ENCODE measurements at regions not wholly inside any gene's neighbourhood (a gene's known extent, or its start where the extent isn't known, plus 50 kb on each side); places are given as distances from the start of the nearest gene placed in this dataset.

DNA sequence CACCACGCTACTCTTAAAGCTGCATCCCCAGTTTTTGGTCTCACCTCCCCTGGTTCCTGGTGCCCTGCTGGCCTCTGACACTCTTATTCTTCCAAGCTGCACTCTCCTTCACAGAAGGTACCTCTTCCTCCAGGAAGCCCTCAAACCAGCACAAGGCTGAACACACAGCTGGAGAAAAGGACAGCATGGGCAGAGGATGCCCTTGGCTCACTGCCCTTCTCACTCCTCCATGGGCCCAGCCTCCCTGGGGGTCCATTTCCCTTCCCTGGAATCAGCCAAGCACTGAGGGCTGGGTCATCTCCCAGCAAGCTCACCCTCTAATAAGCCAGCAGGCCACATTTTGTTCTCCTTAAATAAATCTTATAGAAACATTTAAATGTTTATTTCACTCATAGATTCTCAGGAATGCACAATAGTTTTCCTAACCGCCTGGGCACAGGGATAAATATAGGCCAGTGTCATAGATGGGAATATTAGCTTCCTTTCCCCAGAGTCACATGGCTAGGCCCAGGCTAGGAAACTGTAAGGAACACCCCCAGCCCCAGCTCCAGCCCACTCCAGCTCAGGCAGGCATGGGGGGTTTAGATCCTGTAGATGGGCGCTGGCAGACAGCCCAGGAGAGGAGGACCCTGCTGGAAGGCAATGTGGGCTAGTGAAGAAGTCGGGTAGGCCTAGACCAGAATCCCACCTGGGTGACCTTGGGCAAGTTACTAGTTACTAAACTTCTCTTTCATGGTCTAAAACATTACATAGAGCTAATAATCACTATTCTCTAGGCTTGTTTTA lies 51.5 kb downstream of the IRAG1 start:
- no peak for DNase-seq

DNA sequence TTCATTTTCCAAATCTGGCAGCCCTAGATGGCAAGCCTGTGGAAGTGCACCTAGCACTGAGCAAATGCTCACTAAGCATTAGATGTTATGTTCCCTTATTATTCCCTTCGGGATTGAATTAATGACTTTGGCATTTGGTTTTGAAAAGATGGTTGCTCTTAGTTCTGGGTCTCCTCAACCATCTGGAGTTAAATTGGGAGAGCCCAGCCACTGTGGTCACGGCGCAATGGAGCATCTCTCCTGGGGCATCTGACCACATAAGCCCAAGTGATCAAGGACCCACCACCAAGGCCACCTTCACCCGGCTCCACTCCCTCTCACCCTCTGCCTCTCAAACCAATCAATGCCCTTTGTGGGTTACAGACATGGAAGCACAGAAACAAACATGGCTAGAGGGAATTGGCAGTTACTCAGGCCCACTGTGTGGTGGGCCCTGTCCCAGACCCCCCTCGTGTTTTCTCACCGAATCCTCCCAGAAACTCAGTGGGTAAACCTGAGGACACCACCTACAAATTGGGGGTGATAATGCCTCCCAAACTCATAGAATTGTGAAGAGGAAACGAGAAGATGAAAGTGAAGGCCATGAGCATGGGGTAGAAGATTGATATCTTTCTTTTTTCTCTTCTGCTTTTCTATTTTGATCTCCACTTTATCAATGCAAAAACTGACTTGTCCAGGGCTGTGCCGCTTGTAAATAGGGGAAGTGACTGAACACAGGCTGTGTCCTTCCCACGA lies 52.2 kb downstream of the IRAG1 start:
- no peak for DNase-seq

DNA sequence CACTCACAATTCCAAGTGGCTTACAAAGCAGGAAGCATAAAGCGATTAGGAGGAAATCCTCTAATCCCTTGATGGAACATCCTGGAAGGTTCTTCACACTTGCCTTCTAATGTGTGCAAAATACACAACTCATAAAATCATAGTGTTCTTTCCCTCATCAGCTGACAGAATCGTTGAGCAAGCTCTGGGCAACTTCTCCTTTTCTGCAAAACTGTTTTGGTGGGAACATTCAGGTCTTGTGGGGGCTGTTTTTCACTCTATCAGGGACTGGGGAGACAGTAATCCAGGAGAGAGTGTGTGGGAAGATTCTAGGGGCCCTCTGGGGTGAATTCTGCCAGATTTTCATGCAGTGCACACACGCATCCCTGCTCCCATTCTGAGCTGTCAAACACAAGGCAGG lies 53.2 kb downstream of the IRAG1 start:
- no peak for DNase-seq

DNA sequence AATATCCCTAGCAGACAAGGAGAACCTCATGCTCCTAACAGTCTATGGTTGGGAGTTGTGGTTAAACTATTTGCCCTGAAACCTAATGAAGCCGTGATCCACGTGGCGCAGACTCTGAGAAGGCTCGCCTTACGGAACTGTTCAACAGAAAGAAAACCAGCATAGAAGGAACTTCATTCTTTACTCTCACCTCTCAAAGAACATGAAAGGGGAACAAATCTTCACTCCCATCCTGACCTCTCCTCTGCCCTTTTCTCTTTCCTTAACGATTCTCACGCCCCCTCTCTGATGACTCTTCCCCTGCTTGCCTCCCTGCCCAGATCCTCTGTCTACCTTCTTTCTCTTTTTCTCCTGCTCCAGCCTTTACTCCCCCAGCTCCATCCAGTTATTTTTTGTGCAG lies 54.2 kb downstream of the IRAG1 start:
- no peak for DNase-seq

DNA sequence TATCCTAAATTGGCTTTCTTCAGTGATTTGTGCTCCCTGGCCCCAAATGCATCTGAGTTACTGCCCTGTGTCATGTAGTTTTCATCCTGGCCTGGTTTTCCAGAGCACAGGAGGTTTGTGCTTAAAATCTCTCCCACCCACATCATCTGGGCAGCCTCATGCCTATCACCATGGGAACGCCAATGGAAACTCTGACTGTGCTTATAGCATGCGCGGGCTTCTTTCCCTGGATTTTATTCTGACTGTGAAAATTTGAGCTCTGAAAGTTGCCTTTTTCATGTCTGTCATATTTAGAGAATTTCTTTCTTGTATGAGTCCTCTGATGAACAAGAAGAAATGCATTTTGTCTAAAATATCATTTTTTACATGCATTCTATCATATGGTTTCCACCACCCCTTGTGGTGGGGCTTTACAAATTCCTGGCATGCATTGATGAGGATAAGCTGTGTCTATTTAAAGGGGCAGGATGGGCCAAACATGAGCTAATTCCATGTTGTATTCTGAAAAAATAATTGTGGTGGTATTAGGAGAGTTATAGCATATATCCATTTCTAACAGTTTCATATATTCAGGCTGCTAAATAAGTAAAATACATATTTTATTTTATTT lies 55.1 kb downstream of the IRAG1 start:
- DNase-seq = peak; percentile 84

DNA sequence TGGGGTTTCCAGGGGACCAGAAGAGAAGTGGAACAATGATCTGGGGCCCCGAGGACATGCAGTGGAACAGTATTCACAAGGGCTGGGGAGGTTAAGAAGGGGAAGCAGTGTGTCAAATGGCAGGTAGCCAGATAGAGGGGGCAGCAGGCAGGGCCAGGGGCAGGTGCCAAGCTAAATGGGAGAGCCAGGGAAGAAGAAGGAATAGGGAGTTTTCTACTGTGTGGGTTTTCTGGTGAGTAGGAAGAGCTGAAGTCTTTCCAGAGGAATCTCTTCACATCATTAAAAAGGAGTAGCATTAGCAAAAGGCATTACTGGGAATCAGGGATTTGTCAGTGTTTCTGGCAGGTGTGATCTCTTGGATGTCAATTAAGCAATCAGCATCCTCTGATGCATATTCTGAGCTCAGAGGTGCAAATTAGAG lies 55.8 kb downstream of the IRAG1 start:
- DNase-seq = peak; percentile 20

DNA sequence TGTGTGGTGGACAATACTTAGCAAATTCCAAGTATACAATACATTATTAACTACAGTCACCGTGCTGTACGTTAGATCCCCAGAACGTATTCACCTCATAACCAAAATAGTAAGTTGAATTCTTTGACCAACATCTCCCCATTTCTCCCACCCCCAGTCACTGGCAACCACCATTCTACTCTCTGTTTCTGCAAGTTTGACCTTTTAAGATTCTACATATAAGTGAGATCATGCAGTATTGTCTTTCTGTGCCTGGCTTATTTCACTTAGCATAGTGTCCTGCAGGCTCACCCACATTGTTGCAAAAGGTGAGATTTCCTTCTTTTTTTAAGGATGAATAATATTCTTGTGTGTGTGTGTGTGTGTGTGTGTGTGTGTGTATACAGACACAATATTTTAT lies 59.1 kb downstream of the IRAG1 start:
- DNase-seq = no peak

DNA sequence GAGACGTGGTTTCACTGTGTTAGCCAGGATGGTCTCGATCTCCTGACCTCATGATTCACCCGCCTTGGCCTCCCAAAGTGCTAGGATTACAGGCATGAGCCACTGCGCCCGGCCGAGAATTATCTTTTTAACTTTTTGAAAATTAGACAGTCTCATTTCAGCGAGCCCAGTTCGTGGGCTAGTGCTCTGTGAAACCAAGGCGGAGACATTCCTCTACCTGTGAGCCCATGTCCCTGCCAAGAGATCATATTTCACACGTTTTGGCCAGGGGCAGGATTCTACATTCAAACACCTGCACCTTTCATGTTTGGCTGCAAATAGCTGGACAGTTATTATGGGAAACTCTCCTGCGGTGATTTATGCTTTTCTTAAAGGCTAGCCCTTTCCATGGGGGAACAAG lies 60.3 kb downstream of the IRAG1 start:
- DNase-seq = no peak

DNA sequence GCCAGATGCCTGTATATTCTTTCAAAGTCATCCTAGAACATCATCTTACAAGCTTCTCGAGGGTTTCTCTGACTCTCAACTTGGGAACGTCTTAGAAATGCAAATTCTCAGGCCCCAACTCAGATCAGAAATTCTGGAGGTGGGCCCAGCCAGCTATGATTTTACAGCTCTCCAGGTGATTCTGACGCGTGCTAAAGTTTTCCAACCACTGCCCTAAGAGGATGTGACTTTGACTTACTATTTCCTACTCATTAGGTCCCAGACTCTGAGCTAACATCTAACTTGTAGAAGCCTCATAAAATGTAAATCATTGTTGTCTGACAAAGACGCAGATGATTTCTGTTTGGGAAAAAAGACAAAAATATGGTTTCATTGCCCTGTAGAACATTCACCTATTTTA lies 61.1 kb downstream of the IRAG1 start:
- no peak for DNase-seq

DNA sequence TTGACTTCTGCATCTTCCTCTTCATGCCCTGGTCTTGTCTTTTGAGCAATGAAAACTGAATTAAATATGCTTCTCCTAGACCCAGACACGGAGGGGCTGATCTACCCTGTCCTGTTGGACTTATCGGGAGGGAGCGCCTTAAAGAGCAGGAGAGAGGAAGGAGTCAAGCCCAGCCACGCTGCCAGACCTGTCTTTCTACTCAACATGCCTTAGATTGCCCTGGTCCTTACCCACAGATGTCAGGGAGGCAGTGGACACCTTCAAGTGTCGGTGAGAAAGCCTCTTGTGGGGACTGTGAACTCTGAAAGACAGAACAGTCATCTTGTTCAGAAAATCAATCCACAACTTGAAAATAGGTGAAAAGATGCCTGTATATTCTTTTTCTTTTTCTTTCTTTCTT lies 61.8 kb downstream of the IRAG1 start:
- DNase-seq = no peak

DNA sequence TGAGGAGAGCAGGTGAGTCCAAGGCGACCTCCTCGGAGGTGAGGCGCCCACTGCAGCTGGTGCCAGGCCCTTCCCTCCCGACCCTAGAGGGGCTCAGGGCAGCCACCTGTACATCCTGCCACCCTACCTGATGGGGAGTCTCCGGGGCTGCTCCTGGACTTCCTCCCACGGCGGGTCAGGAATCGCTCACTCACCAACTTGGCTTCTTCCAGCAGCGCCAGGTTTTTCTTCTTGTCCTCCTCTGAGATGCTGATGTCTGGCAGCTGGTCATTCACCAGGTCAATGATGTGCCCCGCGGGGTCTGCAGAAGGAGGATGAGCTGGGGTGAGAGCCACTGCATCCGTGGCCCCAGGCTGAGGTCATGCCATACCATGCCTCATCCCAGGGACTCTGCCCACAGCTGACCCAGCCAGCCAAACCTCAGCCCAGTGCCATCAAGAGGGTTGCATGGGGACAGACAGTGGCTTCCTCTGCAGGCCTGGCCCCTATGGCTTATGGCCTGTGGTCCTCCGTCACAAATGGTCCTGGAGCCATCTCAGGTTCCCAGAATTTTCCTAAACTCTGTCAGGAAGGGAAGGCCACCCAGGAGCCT lies 61.0 kb upstream of the LYVE1 start:
- DNase-seq = no peak

DNA sequence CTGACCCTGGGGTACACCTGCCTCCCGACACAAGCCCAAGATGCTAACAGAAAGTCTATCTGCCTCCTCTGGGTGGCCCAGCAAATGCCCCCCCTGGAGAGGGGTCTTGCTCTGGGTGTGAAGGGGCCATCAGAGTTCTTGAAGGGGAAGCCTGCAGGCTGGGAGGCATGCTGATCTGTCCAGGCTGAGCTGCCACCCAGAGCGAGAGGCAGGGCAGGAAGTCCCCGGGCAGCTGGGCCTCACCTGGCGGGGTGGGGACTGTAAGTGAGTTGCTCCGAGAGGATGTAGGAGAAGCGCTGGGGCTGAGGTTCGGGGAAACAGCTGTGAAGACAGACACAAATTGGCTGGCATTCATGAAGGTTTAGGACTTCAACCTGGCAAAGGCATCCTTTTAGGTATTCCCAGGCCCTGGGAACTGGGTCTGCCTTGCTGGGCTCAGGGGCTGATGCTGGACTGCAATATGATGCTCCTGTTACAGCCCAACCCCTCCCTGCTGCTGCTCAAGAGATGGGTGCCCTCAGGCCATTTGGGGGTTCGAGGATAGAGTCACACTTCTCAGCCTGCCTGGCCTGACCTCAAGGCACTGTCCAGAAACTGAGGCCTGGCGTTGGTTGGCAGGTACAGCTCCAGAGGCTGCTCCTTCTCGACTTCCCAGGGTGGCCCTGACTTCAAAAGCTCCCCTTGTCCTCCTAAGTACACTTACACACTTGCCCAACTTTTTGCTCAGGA lies 60.2 kb upstream of the LYVE1 start:
- no peak for DNase-seq

DNA sequence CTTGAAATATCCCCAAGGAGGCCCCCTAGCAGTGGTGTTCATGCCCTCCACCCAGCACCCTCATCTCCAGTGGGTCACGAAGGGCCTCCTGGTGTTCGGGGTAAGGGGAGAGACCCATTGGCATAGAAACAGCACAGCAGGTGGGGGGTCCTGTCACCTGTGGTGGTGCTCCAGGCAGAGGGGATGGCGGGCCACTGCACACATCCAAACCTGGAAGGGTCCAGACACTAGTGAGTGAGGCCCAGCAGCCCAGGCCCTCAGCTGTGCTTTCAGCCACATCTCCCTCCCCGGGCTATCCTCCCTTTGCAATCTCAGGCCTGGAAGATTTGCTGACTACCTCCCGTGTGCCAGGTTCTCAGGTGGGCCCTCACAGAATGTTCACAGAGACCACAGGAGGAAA lies 59.4 kb upstream of the LYVE1 start:
- no peak for DNase-seq

DNA sequence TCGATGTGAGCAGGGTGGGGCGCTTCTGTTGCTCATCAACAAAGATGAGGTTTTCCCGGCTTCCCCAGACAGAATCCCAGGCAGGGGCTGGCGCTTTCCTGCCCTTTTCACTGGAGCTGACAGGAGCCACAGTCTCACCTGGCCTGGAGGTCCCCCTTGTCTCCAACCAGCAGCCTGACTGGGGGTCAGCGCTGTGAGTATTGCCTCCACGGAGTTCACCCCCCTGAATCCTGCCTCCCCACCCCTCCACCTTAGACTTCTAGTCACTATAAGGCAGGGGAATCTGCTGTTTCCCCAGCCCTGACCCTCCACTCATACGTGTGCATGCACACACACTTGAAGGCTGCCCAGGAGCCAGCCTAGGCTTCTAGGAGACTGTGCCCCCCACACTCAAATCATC lies 58.8 kb upstream of the LYVE1 start:
- no peak for DNase-seq

DNA sequence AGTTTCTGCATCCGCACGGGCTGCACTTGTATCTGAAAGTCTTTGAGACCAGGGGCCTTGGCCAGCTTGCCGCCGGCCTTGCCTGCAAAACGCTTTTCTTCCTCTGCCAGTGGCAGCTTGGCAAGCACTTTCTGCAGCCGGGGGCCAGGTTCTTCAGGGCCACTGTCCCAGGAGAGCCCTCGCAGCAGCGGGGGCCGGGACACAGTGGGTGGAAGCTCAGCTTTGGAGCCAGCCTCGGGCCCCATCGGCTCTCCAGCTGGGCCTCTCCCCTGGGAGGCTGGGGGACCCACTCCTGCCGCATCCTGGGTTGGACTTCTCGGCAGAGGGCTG lies 57.5 kb upstream of the LYVE1 start:
- DNase-seq = no peak

DNA sequence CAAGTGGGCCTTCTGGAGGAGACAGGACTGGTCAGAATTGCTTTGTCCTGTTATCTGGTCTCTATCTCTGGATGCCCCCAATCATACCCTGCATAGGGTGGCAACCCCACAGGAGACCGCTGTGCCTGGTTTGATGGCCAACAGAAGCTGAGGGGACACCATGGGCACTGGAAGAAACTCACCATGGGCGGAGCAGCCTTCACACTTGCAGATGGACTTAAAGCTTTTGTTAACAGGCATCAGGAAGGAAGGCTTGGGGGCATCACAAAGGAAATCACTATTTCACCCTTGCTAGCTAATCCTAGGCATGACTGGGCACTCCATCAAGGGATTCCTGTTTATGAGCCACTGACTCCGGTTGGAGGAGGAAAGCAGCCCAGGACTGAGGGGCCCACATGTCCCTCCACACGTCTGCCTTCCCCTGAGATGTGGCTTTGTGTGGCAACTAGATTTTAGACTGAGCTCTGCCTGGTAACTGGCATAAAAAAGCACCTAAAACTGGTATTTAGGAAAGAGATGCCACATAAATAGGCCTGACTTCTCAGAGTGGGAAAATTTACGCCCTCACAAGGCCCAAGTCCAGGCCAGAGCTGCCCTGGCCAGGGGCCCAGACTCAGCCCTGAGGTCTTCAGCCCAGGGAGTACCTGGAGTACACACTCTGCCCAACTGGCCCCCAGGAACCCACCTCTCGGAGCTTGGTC lies 57.0 kb upstream of the LYVE1 start:
- no peak for DNase-seq

DNA sequence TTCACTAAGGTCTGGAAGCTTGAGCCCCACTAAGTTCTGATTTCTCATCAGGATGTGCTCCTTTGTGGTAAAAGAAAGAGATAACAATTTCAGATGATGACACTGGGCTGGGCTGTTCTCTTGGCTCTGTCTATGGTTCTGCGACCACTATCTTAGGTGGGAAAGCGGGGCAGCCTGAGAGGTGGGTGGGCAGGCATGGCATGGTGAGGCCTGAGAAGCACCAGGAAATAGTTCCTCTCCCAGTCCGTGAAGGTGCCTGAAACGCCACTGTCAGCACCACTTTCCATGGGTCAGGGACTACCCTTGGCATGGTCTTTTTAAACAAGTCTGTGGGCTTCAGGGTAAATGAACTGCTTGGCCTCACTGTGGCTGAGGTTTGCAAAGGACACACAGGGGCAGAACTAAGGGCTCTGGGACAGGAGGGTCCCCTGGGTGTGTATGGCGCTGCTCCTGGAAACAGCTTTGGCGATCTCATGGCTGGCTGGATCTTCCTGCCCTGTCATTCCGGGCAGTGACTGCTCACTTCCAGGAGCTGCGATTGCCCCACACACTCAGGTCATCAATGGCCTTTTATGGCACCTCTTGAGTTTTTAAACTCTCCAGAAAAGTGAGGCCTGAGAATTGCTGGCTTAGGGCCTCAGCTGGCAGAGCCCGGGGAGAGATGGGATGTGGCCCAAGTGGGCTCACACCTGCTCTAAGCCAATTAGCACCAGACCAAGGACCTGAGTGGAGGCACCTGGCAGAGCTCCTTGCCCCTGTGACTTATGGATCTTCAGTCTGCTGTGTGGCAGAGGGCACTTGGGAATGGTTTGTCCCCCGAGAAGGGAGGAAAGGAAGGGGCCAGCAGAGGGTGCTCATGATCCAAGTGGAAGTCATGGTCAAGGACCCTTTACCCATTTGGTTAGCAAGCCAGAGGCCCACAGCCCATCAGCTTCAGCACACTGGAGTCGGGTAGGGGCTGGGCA lies 55.6 kb upstream of the LYVE1 start:
- peak; percentile 12 for DNase-seq

DNA sequence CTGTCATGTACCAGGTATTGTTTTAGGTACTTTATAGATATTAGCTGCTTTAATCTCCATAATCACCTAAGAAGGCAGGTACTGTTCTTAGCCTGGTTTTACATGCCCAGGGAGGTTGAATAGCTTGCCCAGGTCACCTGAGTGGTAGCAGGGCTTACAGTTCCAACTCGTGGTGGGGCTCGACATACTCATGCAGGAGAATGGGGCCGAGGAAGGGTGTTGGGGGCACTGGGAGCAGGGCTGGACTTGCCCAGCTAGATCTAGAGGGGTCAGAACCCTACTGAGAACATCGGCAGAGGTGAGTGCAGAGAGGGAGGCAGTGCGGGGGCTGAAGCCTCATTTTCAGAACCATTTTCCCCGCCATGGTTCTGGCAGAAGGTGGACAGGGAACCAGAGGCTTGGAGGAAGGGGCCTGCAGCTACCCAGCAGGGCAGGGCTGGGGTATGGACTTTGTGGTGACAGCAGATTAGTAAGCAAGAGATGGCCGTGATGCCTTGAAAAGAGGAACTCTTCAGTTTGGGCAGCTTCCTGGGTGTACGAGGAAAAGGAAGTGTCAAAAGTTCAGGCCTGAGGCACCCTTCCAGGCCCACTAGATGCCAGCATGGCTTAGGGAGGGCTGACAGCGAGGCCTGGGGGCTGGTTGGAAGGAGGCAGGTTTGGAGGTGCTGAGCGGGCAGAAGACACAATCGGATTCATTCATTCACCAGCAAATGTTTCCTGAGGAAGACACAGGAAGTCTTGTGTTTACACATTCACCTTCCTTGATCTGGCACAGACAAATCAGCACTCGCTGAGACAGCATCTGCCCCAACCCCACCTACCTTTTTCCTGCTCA lies 54.7 kb upstream of the LYVE1 start:
- no peak for DNase-seq

DNA sequence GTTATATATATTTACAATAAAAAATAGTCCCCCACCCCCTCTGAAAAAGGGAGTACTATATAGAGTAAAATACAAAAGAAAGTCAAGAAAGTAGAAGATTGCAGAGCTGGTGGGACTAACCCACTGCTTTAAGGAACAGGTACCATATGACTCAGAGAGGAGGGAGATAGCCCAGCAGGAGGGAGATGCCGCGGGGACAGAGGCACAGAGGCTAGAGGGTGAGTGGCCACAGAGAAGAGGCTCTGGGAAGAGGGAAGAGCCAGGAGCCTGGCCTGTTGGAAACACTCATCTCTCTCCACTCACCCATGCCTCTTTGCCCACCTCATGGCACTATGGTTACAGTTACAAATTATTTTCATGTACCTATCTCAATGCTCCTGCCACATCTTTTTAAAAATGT lies 53.6 kb upstream of the LYVE1 start:
- no peak for DNase-seq

DNA sequence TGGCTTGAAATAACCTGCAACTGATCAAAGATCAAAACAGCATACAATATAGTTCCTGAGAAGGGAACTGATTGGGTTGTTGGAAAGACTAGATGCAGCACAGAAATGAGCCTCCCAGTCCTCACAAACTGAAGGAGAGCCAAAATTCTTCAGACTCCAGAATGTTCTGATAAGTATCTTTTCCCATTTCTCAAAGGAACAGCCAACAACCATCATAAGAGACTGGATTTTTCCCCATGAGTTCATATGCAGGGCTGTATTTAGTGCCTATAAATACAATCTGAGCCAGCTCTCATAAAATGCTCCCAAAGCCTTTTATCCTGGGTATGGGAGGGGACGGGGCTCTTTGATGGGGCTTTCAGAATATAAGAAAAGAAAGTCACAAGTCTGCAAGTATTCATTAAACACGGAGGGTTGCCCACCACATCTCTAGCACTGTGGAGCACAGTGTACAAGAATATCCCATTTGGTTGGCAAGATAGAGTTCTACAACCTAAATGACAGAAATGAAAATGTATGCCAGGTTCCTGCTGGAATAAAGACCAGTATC lies 50.7 kb upstream of the LYVE1 start:
- no peak for DNase-seq

Data from eye (tissue), 1 donor.